GM21717 (cell line): ENCODE measurements at regions not wholly inside any gene's neighbourhood (a gene's known extent, or its start where the extent isn't known, plus 50 kb on each side); places are given as distances from the start of the nearest gene placed in this dataset.
"Not testable (repeated sequence)": the region's sequence is repeated elsewhere in the genome, so short reads cannot be mapped to it uniquely, and the experiment has no call there.

Experiments used
- ATAC-seq: cut with Tn5 transposase; IDR thresholded peaks from one replicate; pipeline ENCODE4 v1.9.1; 2021; ENCODE audit warnings: mild to moderate bottlenecking, moderate library complexity; ENCODE audit not compliant: unreplicated experiment

DNA sequence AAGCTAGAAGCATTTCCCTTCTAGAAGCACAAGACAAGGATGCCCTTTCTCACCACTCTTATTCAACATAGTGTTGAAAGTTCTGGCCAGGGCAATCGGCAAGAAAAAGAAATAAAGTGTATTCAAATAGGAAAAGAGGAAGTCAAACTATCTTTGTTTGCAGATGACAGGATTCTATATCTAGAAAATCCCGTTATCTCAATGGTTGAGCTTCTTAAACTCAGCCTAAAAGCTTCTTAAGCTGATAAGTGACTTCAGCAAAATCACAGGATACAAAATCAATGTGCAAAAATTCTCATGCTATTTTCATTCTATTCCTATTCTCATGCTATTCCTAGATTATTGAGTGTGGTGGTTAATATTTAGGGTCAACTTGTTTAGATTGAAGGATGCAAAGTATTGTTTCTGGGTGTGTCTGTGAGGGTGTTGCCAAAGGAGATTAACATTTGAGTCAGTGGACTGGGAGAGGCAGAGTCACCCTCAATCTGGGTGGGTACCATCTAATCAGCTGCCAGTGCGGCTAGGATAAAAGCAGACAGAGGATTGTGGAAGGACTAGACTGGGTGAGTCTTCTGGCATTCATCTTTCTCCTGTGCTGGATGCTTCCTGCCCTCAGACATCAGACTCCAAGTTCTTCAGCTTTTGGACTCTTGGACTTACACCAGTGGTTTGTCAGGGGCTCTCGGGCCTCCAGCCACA, 111.9 kb downstream of the LSMEM1 start:
- ATAC-seq: not testable (repeated sequence)

DNA sequence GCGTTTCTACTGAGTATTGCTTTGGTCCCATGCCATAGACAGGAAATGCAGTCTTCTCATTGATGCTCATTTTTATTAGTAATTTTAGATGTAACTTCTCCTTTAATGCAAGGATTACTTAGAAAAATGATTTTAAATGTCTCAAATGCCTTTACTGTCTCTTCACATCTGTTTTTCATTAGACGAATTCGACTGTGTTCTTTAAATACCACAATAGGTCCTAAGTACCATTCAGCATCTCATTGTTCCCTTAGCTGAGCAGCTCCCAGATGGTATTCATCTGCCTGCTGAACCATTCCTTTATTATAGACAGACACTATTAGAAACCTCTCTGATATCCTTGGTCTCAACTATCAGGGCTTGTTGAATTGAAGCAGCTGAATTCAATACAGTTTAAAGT, 113.6 kb downstream of the LSMEM1 start:
- no peak for ATAC-seq

DNA sequence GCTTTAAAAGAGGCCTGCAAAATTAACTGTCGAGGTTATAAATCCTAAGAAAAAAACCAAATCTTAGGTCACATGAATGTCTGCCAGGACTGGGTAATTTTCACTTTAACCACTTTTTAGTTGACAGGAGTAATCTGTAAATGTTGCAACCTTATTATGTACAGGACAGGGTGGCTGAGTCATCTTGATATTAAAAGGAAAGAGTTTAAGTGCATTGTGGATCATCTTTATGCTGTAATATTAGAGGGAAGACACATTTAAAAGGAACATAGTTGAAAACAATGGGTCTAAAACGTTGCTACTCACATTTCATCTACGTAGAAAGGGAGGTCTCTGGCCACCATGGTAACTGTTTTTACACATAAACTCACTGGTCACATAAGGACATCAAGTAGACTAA, 115.5 kb downstream of the LSMEM1 start:
- ATAC-seq: no peak

DNA sequence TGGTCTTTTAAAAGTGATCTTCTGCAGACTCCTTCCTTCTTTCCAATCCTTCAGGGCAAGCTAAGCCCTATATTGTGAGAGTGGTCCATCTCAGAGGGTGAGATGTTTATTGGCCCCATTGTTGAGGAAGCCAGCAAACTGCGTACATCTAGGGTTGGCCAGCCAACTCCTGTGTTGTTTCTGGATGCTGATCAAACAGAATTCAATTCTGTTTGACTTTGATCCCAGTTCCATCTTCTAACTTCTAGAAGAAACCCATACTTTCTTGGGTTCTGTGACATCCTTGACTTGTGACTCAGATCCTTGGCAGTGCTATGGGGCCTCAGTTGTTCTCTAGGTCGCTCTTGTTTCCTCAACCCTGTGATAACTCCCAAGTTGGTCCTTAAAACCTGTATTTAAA, 116.2 kb downstream of the LSMEM1 start:
- no peak for ATAC-seq

DNA sequence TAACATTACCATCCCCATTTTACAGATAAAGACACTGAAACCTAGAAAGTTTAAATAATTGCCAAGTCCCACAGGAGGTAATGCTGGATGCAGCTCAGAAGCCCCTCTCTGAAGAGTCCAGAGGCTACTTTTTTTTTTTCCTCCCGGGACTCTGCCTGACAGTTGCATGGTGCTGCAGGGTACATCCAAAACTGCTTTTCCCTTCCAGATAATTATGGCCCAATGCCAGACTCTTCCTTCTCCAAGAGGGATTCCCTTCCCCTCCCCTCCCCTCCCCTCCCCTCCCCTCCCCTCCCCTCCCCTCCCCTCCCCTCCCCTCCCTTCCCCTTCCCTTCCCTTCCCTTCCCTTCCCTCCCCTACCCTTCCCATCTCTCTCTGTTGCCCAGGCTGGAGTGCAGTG, 122.9 kb downstream of the LSMEM1 start:
- ATAC-seq: no peak

DNA sequence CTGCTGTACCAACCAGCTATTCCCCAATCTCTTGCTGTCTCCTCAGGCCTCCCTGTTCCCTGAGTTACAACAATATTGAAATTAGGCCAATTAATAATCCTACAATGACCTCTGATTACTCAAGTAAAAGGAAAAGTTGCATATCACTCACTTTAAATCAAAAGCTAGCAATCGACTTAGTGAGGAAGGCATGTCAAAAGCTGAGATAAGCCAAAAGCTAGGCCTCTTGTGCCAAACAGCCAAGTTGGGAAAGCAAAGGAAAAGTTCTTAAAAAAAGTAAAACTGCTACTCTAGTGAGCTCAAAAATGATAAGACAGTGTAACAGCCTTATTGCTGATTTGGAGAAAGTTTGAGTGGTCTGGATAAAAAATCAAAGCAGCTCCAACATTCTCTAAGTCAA, 129.8 kb downstream of the LSMEM1 start:
- no peak for ATAC-seq

DNA sequence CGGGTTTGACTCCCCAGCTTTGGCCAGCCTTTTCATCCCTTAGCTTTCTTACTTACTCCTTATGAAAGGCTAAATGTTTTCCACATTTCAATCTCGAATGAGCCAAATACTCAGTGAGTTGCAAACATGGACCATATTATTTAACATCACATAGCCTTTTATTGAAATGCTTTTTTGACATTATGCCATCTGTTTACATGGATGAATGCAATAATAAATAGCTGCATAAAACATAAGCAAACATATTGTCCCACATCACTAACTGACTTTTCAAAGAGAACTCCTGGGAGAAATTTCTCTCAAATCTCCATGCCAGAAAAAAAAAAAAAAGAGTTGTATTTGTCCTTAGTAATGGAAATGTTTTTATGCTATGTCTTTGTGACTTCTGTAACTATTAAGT, 134.9 kb downstream of the LSMEM1 start:
- no peak for ATAC-seq

DNA sequence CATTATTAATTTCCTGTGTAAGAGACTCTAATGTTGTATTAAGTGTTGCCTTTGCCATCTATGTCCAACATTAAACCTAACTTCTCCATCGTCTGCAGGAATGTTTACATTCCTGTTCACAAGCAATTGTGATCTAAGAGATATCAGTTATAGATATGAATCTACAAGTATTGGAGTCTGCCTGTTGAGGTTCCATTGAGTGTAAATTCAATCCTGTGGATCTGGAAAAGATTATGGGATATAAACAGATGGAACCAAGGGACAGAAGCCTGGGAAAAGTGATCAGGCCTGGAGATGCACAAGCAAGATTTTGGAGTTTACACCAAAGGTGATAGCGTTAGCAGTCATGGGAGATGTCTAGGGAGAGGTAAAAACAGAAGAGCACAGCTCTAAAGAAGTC, 135.5 kb downstream of the LSMEM1 start:
- no peak for ATAC-seq

DNA sequence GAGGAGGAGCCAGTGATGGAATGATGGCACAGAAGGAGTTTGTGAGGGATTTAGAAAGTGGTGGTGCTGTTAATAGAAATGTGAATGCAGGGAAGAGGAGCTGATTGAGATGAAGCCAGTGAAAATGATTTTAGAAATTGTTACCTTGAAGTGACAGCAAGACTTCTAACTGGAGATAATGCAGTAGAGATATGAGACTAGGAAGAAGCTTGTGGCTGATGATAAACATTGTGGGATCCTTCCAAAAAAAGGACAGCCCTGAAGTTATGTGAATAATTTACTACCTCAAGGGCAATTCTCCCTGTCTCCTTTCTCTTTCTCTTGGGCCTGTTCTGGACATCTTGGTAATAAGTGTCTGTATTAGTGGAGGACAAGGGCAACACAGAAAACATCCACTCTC, 138.6 kb downstream of the LSMEM1 start:
- ATAC-seq: no peak

DNA sequence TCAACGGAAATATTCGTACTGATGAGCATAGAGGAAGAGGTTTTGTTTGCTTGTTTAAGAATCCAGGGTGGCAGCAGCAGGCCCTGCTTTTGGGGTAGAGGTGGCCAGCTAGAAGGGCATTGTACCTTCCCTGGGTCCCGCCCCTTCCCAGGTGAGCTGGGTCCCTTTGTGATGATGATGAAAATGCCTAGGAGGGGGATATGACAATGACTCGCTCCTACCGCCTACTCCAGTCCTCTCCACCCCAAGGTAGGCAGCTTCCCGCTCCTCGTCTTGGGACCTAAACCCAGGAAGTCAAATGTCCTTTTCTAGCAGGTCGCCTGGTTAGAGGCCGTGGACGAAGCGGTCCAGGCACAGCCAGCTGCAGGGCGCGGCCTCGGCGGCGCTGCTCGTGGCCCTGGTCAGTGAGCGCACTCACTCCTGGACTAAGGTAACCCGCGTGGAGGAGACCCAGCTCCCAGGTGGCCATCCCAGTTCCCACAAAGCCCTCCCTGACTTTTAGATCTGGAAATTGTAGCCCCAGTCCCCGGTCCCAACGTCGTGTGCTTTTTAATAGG, 141.4 kb downstream of the LSMEM1 start:
- no peak for ATAC-seq

DNA sequence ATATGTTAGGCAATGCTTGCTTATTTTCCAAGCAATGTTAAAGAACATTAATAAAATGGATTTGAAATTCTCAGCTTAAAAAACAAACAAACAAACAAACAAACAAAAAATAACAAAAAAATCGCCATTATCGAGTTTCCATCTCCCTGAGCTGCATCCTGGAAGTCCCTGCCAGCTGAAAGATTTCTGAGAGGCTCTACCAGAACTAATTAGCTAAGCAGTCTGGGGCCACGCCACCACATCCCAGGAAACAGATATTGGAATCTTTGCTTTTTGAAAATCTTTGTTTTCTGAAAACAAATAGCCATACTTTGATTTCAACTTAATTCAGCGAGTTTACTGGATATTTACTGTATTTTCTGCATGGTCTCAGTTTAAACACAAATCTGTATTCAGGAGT, 143.6 kb downstream of the LSMEM1 start:
- no peak for ATAC-seq

DNA sequence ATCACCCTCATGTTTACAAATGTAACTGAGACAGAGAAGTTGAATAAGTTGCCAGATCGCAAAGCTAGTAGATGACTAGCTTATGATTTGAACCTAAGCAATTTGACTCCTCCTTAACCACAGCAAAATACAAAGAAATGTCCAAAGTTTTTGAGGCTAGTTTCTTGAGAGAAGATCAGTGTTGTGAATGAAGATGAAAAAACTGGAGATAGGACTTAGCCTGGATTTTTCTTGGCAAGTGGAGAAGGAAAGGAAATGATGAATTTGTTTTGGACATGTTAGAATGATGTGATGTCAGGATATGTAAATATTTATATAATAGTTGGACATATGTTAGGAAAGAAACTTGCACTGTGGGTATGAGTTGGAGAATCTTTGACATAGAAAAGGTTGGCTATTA, 149.8 kb downstream of the LSMEM1 start:
- ATAC-seq: no peak

DNA sequence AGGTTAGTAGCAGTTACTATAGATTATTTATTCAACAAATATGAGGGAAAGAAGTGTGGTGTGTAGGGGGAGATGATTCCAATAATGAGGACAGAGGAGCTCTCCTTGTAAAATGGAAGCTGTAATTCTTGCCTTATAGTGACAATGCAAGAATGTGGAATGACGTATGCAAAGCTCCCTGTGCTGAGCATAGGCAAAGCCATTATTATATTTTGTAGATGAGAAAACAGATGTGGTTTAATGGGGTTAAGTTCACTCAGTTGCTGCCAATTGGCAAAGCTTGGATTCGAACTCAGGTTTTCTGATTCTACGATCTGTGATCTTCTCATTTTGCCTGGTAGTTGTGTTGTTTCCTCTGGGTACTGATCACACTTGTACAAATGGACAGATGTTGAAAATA, 153.3 kb downstream of the LSMEM1 start:
- no peak for ATAC-seq

DNA sequence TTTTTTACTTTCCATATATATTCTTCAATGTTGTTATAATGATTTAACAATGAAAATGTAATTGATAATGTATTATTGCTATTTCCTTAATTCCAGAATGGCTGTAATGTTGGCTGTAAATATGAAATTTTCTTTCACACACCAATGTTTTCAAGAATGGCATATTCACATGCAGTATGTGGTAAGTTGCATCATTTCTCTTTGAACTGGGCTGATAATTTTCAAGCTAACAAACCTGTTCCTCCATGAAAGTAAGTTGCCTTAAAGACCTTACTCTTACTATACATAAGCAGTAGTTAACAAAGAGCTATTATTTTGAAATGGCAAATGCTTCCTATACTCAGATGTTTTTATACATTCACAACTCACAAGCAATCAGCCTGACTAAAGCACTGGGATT, 154.5 kb downstream of the TMEM168 start:
- no peak for ATAC-seq

DNA sequence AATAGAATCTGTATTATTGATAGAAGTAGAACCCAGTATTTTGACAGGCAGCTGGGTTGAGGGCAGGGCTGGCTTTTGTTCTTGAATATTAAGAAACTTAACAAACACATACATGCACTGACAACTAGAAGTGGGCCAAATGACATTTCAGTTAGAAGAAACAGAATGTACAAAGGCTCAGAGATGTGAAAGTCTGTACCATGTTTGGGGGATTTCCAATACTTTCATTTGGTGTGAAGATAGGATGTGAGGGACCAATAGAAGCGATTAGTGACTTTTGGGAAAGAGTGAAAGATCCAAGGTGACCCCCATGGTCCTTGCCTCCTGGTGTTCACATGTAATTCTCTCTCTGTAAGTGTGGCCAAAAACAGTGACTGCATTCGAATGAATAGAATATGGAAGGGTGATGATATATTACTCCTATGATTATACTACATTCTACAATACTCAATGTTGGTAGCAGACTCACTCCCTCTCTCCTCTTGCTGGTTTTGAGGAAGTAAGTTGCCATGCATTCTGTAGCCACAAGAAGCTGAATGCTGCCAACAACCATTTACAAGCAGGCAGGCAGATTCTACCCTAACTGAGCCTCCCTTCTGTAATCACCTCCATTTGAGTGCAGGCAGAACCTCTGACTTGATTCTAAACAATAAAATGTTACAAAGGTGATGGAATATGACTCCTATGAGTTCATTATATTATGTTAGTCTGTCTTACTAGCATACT, 151.4 kb downstream of the TMEM168 start:
- ATAC-seq: no peak

DNA sequence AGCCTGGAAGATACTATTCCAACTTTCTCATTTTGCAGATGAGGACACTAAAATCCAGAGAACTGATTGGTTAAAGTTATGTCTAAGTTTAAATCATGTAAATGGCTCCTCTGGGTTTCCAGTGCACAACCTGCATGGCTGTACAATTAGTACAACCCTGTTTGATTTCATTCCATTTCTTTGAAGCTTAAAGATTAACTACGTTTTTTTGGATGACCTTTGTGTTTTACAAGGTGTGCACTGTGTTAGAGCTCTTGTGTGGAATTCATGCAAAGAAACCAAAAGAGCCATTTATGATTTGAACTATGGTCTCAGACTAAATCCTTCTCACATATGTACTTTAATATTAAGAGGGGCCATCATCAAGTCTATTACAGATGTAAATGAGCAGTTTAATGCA, 149.5 kb downstream of the TMEM168 start:
- ATAC-seq: no peak

DNA sequence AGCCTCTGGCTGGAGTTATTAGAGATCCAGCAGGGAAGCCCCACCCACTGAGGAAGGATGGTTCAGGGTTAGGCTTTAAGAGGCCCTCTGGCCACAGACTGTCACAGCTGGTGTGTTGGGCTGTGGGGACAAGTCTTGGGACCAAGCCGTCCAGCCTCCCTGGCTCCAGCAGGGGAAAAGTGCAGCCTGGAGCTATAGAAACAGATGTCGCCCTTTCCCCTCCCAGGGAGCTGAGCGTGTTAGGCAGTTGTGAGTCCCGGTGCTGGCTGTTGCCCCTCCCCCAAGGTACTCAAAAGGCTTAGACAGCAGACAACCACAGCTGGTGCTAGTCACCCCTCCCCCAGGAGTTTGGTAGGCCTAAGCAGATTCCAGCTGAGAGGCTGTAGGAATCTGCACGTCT, 143.4 kb downstream of the TMEM168 start:
- ATAC-seq: no peak

DNA sequence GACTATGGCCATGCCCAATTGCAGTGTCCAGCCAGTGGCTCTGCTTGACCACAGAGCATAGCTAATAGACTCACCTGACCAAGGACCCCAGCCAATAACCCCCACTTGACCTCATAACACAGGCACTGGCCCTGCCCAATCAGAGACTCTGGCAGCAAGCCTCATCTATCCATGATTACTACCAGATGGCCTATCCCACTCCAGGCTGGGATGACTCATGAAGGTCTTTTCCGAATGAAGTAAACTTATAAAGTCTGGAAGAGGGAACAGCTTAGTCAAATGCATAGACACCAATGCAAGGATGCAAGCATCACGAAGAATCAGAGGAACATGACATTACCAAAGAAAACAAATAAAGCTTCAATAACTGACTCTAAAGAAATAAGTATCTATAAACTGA, 141.4 kb downstream of the TMEM168 start:
- no peak for ATAC-seq

DNA sequence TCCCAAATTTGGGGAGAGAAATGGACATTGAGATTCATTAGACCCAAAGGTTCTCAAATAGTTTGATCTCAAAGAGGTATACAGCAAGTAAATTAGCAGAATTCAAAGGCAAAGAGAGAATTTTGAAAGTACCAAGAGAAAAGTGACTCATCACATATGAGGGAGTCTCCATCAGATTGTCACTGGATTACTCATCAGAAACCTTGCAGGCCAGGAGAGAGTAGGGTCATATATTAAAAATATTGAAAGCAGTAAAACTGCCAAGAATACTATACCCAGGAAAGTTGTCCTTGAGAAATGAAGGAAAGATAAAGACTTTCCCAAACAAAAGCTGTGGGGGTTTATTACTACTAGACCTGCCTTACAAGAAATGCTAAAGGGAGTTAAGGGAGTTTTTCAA, 140.6 kb downstream of the TMEM168 start:
- ATAC-seq: no peak

DNA sequence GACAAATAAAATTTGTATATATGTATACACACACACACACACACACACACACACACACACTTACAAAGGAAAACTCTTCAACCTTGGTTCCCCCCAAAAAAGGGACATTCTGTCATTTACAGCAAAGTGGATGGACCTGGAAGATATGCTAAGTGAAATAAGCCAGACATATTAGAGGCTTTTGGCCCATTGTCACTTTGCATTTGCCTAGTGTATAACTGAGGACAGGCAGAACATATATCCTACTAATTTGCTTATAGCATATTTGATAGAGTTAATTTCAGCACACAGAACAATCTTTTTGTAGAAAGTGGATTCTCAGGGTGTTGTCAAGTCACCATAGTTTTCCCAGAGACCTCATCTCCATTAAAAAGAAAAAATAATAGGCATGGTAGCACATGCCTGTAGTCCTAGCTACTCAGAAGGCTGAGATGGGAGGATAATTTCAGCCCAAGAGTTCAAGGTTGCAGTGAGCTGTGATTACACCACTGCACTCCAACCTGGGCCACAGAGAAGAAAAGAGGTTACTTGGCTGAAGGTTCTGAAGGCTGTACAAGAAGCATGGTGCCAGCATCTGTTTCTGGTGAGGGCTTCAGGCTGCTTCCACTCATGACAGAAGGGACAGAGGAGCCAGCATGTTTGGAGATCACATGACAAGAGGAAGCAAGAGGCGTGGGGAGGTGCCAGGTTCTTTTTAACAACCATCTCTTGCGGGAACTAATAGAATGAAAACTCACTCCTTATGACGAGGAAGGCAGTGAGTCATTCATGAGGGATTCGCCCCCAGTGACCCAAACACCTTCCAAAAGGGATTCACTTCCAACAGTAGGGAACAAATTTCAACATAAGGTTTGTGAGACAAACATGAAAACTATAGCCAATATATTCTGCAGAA, 135.6 kb downstream of the TMEM168 start:
- no peak for ATAC-seq

DNA sequence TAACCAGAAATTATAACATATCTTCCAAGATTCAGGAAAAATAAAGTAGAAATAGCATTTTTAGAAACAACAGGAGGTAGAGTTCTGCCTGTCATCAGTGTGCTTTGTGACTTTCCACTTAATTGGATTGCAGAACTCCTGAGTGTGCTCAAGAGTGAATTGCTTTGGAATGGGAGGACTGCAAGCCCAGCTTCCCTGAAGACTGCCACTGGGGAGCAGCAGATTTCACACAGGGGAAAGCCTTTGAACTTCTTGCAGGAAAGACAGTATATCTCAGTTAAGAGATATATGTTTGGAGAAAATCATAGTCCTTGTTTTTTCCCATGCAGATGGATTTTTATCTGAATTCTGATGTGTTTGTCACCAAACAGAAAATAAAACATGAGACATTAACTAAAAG, 124.5 kb downstream of the TMEM168 start:
- ATAC-seq: no peak

DNA sequence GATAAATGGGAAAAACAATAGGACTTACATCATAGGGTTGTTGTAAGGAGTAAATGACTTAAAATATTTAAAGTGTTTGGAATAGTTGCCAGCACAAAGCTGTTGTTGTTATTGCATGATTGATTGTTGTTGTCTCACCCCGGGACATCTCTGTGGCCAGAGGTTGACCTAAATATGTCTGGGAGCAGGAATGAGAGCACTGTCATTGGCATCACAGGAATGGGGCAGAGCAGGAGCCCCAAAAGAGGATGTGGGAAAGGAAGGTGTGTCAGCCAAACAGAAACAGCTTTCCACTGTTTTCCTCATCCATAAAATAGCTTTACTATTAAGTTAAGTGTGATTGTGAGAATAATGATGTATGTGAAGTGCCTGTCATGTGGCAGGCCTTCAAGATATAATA, 121.6 kb downstream of the TMEM168 start:
- ATAC-seq: no peak
